Aorta (tissue), 5 donors: ENCODE measurements at regions not wholly inside any gene's neighbourhood (a gene's known extent, or its start where the extent isn't known, plus 50 kb on each side); places are given as distances from the start of the nearest gene placed in this dataset.
A peak's percentile ranks its signal among the peaks of the same experiment; 100 is the strongest.

ENCODE experiments used
- ATAC-seq: fragments of 200-7000 bp; cut with Tn5 transposase; one replicate; pipeline ENCODE4 v1.9.1; 2022; ENCODE audit warnings: moderate library complexity; ENCODE audit not compliant: low FRiP score
- DNase-seq, 2 donors: peaks; one replicate each; pipeline ENCODE4 v3.0.0-alpha.2; 2020
- H3K27ac ChIP-seq, 2 donors: one replicate each; pipeline ENCODE4 v1.5.1; 2013; ENCODE audit warnings: low read length in 2 of 2, mild to moderate bottlenecking in 2 of 2, moderate library complexity in 2 of 2, control low read depth in 1 of 2, inconsistent platforms in 1 of 2, low read depth in 1 of 2
- H3K27me3 ChIP-seq, 2 donors: one replicate each; pipeline ENCODE4 v1.6.1; 2013; ENCODE audit warnings: control low read depth in 1 of 2, low read length in 1 of 2, mild to moderate bottlenecking in 1 of 2, moderate library complexity in 1 of 2; ENCODE audit not compliant: insufficient read depth in 2 of 2, control insufficient read depth in 1 of 2
- H3K36me3 ChIP-seq, 2 donors: one replicate each; pipeline ENCODE4 v1.6.1; 2013; ENCODE audit warnings: control low read depth in 1 of 2, low read length in 1 of 2, mild to moderate bottlenecking in 1 of 2; ENCODE audit not compliant: insufficient read depth in 2 of 2, control insufficient read depth in 1 of 2
- H3K4me1 ChIP-seq, 2 donors: one replicate each; pipeline ENCODE4 v1.6.1; 2013; ENCODE audit warnings: low read length in 2 of 2, control low read depth in 1 of 2, mild to moderate bottlenecking in 1 of 2, moderate library complexity in 1 of 2; ENCODE audit not compliant: insufficient read depth in 2 of 2, control insufficient read depth in 1 of 2
- H3K4me3 ChIP-seq, 2 donors: one replicate each; pipeline ENCODE4 v1.5.1; 2013; ENCODE audit warnings: low read length in 2 of 2, control low read depth in 1 of 2, mild to moderate bottlenecking in 1 of 2
- H3K9me3 ChIP-seq: one replicate; pipeline ENCODE4 v1.6.1; 2013; ENCODE audit warnings: mild to moderate bottlenecking, low read length; ENCODE audit not compliant: control insufficient read depth
- WGBS, 2 donors: extraction: QIAGEN DNeasy Blood & Tissue Kit; methylation state at CpG; one replicate each; pipeline ENCODE4 v1.1.7; 2013; 5-methylcytosine and 5-hydroxymethylcytosine counted together
- intact Hi-C, 2 donors: fragments of 100-400 bp; cut with DNase I; formaldehyde crosslinking; loops; one replicate each; pipeline versions ENCODE4 v1.14.2 to v1.15.0; 2022
- donor health status: healthy with polysubstance abuse.
- donor health status: Bipolar disorder and iron deficiency.
- donor health status: DM: no; HTN: no; CAD: no.
- donor health status: DM: no; HTN: no; CAD: no.
- donor health status: DM: yes; HTN: yes; CAD: no.

GRCh38 chr13:48161530-48162179 is 66.8 kb upstream of the MED4 start:
- Histone ChIP-seq H3K27me3 (no peaks in the 10 kb centered on the region), H3K27ac (no peak overlapping the region), H3K36me3 (no peaks in the 10 kb centered on the region), H3K9me3 (no peaks in the 10 kb centered on the region), H3K4me1 (peaks cover 0 to 1% of the 10 kb centered on the region in 2 donors), H3K4me3 (no peak overlapping the region)
- 74 to 80% methylated on average over 5 of the region's 5 CpGs for WGBS, 2 donors
- intact Hi-C loops: no loop called here
- ATAC-seq: peak; percentile 65
- DNase-seq: peak in 1 of 2 donors; percentile 86

GRCh38 chr13:48160606-48161278 is 65.8 kb upstream of the MED4 start:
- no peak for DNase-seq
- Histone ChIP-seq H3K4me3 (no peak overlapping the region), H3K9me3 (no peaks in the 10 kb centered on the region), H3K27ac (no peak overlapping the region), H3K36me3 (no peaks in the 10 kb centered on the region), H3K27me3 (no peaks in the 10 kb centered on the region), H3K4me1 (peaks cover 0 to 1% of the 10 kb centered on the region in 2 donors)
- intact Hi-C loops: no loop called here
- 81 to 86% methylated on average over 5 of the region's 5 CpGs for WGBS, 2 donors
- peak; percentile 65 for ATAC-seq

GRCh38 chr13:48159826-48160225 is 64.9 kb upstream of the MED4 start:
- WGBS, 2 donors: 63 to 64% methylated on average over 3 of the region's 3 CpGs
- intact Hi-C loops: no loop called here
- ATAC-seq (no peak), DNase-seq (no peak)
- Histone ChIP-seq H3K27me3 (no peaks in the 10 kb centered on the region), H3K4me3 (no peak overlapping the region), H3K9me3 (no peaks in the 10 kb centered on the region), H3K27ac (no peak overlapping the region), H3K4me1 (peaks cover 0 to 1% of the 10 kb centered on the region in 2 donors), H3K36me3 (no peaks in the 10 kb centered on the region)

- Histone ChIP-seq H3K9me3 (no peaks in the 10 kb centered on the region), H3K4me1 (no peaks in the 10 kb centered on the region), H3K27me3 (no peaks in the 10 kb centered on the region), H3K4me3 (no peak overlapping the region), H3K27ac (no peak overlapping the region), H3K36me3 (no peaks in the 10 kb centered on the region)
- ATAC-seq: no peak
- DNase-seq: no peak
- intact Hi-C loops: no loop called here
Observed at GRCh38 chr13:48159401-48159800, 64.5 kb upstream of the MED4 start.

- Histone ChIP-seq H3K36me3 (no peaks in the 10 kb centered on the region), H3K9me3 (no peaks in the 10 kb centered on the region), H3K4me3 (no peak overlapping the region), H3K27ac (no peak overlapping the region), H3K27me3 (no peaks in the 10 kb centered on the region), H3K4me1 (no peaks in the 10 kb centered on the region)
- DNase-seq: peak in 1 of 2 donors; percentile 52
- ATAC-seq: no peak
- 93 to 97% methylated on average over 3 of the region's 3 CpGs for WGBS, 2 donors
- intact Hi-C loops: no loop called here
Observed at GRCh38 chr13:48158915-48159314, 64.0 kb upstream of the MED4 start.

- no peaks in the 10 kb centered on the region for H3K4me1 ChIP-seq
- intact Hi-C loops: no loop called here
- H3K36me3 ChIP-seq: no peaks in the 10 kb centered on the region
- no peak overlapping the region for H3K4me3 ChIP-seq
- ATAC-seq (no peak), DNase-seq (no peak)
- H3K9me3 ChIP-seq: no peaks in the 10 kb centered on the region
- no peaks in the 10 kb centered on the region for H3K27me3 ChIP-seq
- 82 to 85% methylated on average over 1 of the region's 1 CpG for WGBS, 2 donors
- no peak overlapping the region for H3K27ac ChIP-seq
Observed at GRCh38 chr13:48158290-48158689, 63.4 kb upstream of the MED4 start.

- DNase-seq (peak in 1 of 2 donors; percentile 66), ATAC-seq (no peak)
- H3K36me3 ChIP-seq: no peaks in the 10 kb centered on the region
- no peaks in the 10 kb centered on the region for H3K9me3 ChIP-seq
- intact Hi-C loops: no loop called here
- no peaks in the 10 kb centered on the region for H3K27me3 ChIP-seq
- no peak overlapping the region for H3K27ac ChIP-seq
- no peaks in the 10 kb centered on the region for H3K4me1 ChIP-seq
- WGBS, 2 donors: 78 to 84% methylated on average over 6 of the region's 6 CpGs
- no peak overlapping the region for H3K4me3 ChIP-seq
Observed at GRCh38 chr13:48156466-48156865, 61.6 kb upstream of the MED4 start.

GRCh38 chr13:48155848-48156247 is 60.9 kb upstream of the MED4 start:
- 73 to 78% methylated on average over 2 of the region's 2 CpGs for WGBS, 2 donors
- Histone ChIP-seq H3K4me3 (no peak overlapping the region), H3K9me3 (no peaks in the 10 kb centered on the region), H3K4me1 (no peaks in the 10 kb centered on the region), H3K36me3 (no peaks in the 10 kb centered on the region), H3K27me3 (no peaks in the 10 kb centered on the region), H3K27ac (no peak overlapping the region)
- DNase-seq (no peak), ATAC-seq (peak; percentile 48)
- intact Hi-C loops: no loop called here

GRCh38 chr13:48154671-48155070 is 59.8 kb upstream of the MED4 start:
- H3K36me3 ChIP-seq: no peaks in the 10 kb centered on the region
- 95% methylated on average over 6 of the region's 6 CpGs for WGBS, 2 donors
- intact Hi-C loops: no loop called here
- ATAC-seq (no peak), DNase-seq (no peak)
- no peak overlapping the region for H3K27ac ChIP-seq
- H3K9me3 ChIP-seq: no peaks in the 10 kb centered on the region
- no peaks in the 10 kb centered on the region for H3K27me3 ChIP-seq
- no peak overlapping the region for H3K4me3 ChIP-seq
- H3K4me1 ChIP-seq: no peaks in the 10 kb centered on the region
